Nephron (organoid): ENCODE measurements at regions not wholly inside any gene's neighbourhood (a gene's known extent, or its start where the extent isn't known, plus 50 kb on each side); places are given as distances from the start of the nearest gene placed in this dataset.

Experiments
- H3K27ac Mint-ChIP-seq, 3 experiments: 2 replicates each; pipeline ENCODE4 v1.8.0; 2020; ENCODE audit warnings: mixed read lengths in 3 of 3, mild to moderate bottlenecking in 2 of 3, moderate library complexity in 1 of 3
- H3K27me3 Mint-ChIP-seq: 2 replicates; pipeline ENCODE4 v1.8.0; 2021; ENCODE audit warnings: low read depth, mild to moderate bottlenecking, moderate library complexity, mixed read lengths
- H3K36me3 Mint-ChIP-seq: 2 replicates; pipeline ENCODE4 v1.8.0; 2020; ENCODE audit warnings: low read depth, mixed read lengths
- H3K4me1 Mint-ChIP-seq: 2 replicates; pipeline ENCODE4 v1.8.0; 2020; ENCODE audit warnings: mixed read lengths
- H3K4me3 Mint-ChIP-seq, 3 experiments: 2 replicates each; pipeline ENCODE4 v1.8.0; 2020; ENCODE audit warnings: mild to moderate bottlenecking in 3 of 3, mixed read lengths in 3 of 3, moderate library complexity in 2 of 3
- H3K9me3 Mint-ChIP-seq: 2 replicates; pipeline ENCODE4 v1.8.0; 2020; ENCODE audit warnings: mixed read lengths
- TF ChIP-seq, protein P1 (sequence below), 3 experiments: fragments of 200-600 bp; sonication (generic); IDR thresholded peaks; one replicate each; pipeline ENCODE4 v1.5.0; 2021; ENCODE audit warnings: antibody characterized with exemption in 3 of 3; ENCODE audit not compliant: unreplicated experiment in 3 of 3

- H3K27me3 Mint-ChIP-seq: no peaks in the 10 kb centered on the region
- H3K36me3 Mint-ChIP-seq: no peaks in the 10 kb centered on the region
- H3K9me3 Mint-ChIP-seq: peaks cover 4% of the 10 kb centered on the region
- TF ChIP-seq, protein P1, sequence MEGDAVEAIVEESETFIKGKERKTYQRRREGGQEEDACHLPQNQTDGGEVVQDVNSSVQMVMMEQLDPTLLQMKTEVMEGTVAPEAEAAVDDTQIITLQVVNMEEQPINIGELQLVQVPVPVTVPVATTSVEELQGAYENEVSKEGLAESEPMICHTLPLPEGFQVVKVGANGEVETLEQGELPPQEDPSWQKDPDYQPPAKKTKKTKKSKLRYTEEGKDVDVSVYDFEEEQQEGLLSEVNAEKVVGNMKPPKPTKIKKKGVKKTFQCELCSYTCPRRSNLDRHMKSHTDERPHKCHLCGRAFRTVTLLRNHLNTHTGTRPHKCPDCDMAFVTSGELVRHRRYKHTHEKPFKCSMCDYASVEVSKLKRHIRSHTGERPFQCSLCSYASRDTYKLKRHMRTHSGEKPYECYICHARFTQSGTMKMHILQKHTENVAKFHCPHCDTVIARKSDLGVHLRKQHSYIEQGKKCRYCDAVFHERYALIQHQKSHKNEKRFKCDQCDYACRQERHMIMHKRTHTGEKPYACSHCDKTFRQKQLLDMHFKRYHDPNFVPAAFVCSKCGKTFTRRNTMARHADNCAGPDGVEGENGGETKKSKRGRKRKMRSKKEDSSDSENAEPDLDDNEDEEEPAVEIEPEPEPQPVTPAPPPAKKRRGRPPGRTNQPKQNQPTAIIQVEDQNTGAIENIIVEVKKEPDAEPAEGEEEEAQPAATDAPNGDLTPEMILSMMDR (IDR thresholded peaks at IDR 0.05; ENCODE audit: unreplicated experiment in 3 of 3): no peak
- H3K4me3 Mint-ChIP-seq: no peak overlapping the region
- H3K4me1 Mint-ChIP-seq: no peaks in the 10 kb centered on the region
- H3K27ac Mint-ChIP-seq: no peak overlapping the region
Observed at GRCh38 chr6:109230453-109230852, 135.1 kb downstream of the CEP57L1 start.

DNA sequence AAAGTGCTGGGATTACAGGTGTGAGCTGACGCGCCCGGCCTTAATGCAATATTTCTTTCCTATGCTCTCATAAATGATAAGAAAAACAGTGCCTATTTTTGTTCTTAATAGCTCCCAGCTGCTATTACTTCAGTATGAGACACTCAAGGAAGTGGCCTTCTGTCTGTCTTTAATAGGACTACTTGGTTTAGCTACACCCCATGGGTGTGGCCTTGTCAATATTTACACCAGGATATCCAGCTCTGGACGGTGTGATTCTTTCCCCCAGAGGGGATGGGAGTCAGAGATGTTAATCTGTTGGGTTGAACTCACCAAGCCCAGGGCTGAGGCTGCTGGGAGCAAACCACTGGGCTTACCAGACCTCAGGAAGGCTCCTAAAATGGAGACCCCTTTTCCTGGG lies 134.2 kb downstream of the CEP57L1 start:
- H3K36me3 Mint-ChIP-seq: no peaks in the 10 kb centered on the region
- H3K9me3 Mint-ChIP-seq: peaks cover 1% of the 10 kb centered on the region
- H3K27ac Mint-ChIP-seq: no peak overlapping the region
- H3K27me3 Mint-ChIP-seq: no peaks in the 10 kb centered on the region
- H3K4me1 Mint-ChIP-seq: peaks cover 9% of the 10 kb centered on the region
- no peak overlapping the region for H3K4me3 Mint-ChIP-seq
- TF ChIP-seq, protein P1 (IDR thresholded peaks at IDR 0.05; ENCODE audit: unreplicated experiment in 3 of 3): no peak

- H3K4me1 Mint-ChIP-seq: peaks cover 12% of the 10 kb centered on the region
- TF ChIP-seq, protein P1 (IDR thresholded peaks at IDR 0.05; ENCODE audit: unreplicated experiment in 3 of 3): no peak
- H3K36me3 Mint-ChIP-seq: no peaks in the 10 kb centered on the region
- no peaks in the 10 kb centered on the region for H3K9me3 Mint-ChIP-seq
- no peaks in the 10 kb centered on the region for H3K27me3 Mint-ChIP-seq
- H3K27ac Mint-ChIP-seq: no peak overlapping the region
- H3K4me3 Mint-ChIP-seq: no peak overlapping the region
Observed at GRCh38 chr6:109227646-109228045, 132.3 kb downstream of the CEP57L1 start.

- Mint-ChIP-seq H3K27ac (no peak overlapping the region), H3K9me3 (no peaks in the 10 kb centered on the region), H3K36me3 (no peaks in the 10 kb centered on the region), H3K4me1 (peaks cover 12% of the 10 kb centered on the region), H3K4me3 (no peak overlapping the region), H3K27me3 (no peaks in the 10 kb centered on the region)
- TF ChIP-seq, protein P1 (IDR thresholded peaks at IDR 0.05; ENCODE audit: unreplicated experiment in 3 of 3): no peak
Observed at GRCh38 chr6:109226353-109226752, 131.0 kb downstream of the CEP57L1 start.

GRCh38 chr6:109225946-109226345 lies 130.6 kb downstream of the CEP57L1 start:
- TF ChIP-seq, protein P1 (IDR thresholded peaks at IDR 0.05; ENCODE audit: unreplicated experiment in 3 of 3): no peak
- H3K9me3 Mint-ChIP-seq: no peaks in the 10 kb centered on the region
- H3K27ac Mint-ChIP-seq: no peak overlapping the region
- H3K4me3 Mint-ChIP-seq: no peak overlapping the region
- no peaks in the 10 kb centered on the region for H3K36me3 Mint-ChIP-seq
- H3K27me3 Mint-ChIP-seq: no peaks in the 10 kb centered on the region
- H3K4me1 Mint-ChIP-seq: peaks cover 12% of the 10 kb centered on the region

DNA sequence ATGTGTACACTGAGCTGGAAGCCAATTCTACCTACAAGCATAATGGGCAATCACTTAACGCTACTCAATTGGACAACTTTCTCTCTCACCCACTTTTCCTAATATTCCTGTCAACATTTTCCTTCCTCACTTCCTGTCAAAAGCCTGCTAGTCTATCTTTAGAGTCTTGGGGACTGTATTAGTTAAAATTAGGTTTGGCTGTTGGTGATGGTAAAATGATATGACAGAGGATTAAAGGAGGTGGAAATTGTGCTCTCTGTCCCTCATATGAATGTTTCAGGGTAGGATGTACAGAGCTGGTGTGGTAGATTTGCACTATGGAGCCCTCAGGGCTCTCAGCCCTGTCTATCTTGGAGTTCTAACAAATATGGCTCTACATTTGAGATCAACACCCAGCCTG lies 129.7 kb downstream of the CEP57L1 start:
- Mint-ChIP-seq H3K27ac (no peak overlapping the region), H3K4me3 (no peak overlapping the region), H3K4me1 (peaks cover 12% of the 10 kb centered on the region), H3K27me3 (no peaks in the 10 kb centered on the region), H3K36me3 (no peaks in the 10 kb centered on the region), H3K9me3 (no peaks in the 10 kb centered on the region)
- TF ChIP-seq, protein P1 (IDR thresholded peaks at IDR 0.05; ENCODE audit: unreplicated experiment in 3 of 3): no peak
